ENCODE measurements at regions not wholly inside any gene's neighbourhood (a gene's known extent, or its start where the extent isn't known, plus 50 kb on each side); places are given as distances from the start of the nearest gene placed in this dataset.

DNA sequence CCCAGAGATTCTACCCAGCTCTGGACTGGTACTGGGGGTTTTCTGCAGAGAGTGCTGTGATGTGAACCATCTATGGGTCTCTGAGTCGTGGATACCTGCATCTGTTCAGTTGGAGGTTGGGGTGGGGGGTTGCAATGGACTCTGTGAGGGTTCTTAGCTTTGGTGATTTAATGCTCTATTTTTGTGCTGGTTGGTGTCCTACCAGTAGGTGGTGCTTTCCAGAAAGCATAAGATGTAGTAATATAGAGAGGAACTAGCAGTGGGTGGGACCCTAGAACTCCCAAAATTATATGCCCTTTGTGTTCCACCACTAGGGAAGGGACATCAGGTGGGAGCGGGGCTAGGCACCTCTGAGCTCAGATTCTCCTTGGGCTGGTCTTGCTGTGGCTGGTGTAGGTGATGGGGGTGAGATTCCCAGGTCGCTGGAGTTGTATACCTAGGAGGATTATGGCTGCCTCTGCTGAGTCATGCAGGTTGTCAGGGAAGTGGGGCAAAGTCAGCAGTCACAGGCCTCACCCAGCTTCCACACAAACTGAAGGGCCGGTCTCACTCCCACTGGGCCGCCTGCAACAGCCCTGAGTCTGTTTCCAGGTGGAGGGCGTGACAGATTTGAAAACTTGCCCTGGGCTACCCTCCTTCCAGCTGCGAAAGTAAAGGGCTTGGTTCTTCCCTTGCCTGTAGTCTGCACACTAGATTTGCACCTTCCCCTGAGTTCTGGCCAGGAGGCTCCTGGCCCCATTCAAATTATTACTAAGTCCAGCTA, 573.0 kb upstream of the SLITRK1 start:
- H3K27ac Mint-ChIP-seq = no peak overlapping the region
- no peak for DNase-seq (ENCODE audit: low spot score)
- no peaks in the 10 kb centered on the region for H3K4me1 Mint-ChIP-seq (ENCODE audit: low read depth)
- intact Hi-C loops (cut with micrococcal nuclease) = no loop called here
- peaks cover 19% of the 10 kb centered on the region for H3K9me3 Mint-ChIP-seq
- no peaks in the 10 kb centered on the region for H3K36me3 Mint-ChIP-seq (ENCODE audit: low read depth)
- H3K4me3 Mint-ChIP-seq (ENCODE audit: low read depth) = no peak overlapping the region
- H3K27me3 Mint-ChIP-seq (ENCODE audit: low read depth) = no peaks in the 10 kb centered on the region

DNA sequence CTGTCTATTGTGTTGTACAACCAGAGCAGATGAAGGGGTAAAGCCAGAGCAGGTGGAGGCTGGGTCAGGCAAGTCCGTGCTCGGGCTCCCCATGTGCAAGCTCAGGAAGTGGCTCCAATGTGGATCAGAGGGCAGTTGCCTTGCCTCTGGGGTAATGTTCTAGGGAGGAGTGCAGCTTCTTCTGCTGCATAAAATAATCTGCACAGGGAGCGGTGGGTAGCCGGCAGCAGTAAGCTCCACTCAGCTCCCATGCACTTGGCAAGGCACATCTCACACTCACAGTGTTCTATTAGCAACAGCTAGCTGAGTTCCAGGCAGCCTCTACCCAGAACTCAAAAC, 565.3 kb upstream of the SLITRK1 start:
- Mint-ChIP-seq H3K9me3 (peaks cover 6% of the 10 kb centered on the region), H3K4me3 (ENCODE audit: low read depth) (no peak overlapping the region), H3K4me1 (ENCODE audit: low read depth) (no peaks in the 10 kb centered on the region), H3K27ac (no peak overlapping the region), H3K27me3 (ENCODE audit: low read depth) (no peaks in the 10 kb centered on the region), H3K36me3 (ENCODE audit: low read depth) (no peaks in the 10 kb centered on the region)
- intact Hi-C loops (cut with micrococcal nuclease) = no loop called here
- DNase-seq (ENCODE audit: low spot score) = no peak

DNA sequence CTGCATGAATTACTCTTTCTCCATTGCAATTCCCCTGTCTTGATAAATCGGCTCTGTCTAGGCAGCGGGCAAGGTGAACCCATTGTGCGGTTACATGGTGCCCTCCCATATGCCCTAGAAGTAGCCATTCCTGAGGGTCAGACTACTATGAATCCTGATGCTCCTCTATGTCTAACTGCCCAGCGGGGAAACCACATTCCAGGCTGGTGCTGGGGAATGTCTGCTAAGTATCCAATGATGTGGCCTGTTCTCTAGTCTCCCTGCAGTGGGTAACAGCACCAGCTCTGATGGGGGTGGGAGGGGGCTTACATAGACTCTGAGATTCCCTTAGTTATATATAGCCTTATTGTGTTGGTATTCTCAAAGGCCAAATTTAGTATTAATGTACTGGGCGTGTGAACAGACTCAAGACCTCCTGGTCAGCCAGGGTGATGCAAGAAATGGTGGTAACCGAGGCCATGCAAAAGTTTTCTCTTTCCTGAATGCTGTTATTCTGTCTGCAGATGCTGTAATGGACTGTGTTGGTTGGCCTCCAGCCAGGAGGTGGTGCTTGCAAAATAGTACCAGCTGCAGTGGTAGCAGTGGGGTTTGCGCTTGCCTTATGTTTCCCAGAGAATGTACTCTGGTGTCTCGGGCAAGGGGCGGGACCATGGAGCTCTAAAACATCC, 564.8 kb upstream of the SLITRK1 start:
- H3K9me3 Mint-ChIP-seq = peaks cover under 1% of the 10 kb centered on the region
- DNase-seq (ENCODE audit: low spot score) = no peak
- H3K36me3 Mint-ChIP-seq (ENCODE audit: low read depth) = no peaks in the 10 kb centered on the region
- H3K4me1 Mint-ChIP-seq (ENCODE audit: low read depth) = no peaks in the 10 kb centered on the region
- H3K27ac Mint-ChIP-seq = no peak overlapping the region
- intact Hi-C loops (cut with micrococcal nuclease) = no loop called here
- no peaks in the 10 kb centered on the region for H3K27me3 Mint-ChIP-seq (ENCODE audit: low read depth)
- H3K4me3 Mint-ChIP-seq (ENCODE audit: low read depth) = no peak overlapping the region

DNA sequence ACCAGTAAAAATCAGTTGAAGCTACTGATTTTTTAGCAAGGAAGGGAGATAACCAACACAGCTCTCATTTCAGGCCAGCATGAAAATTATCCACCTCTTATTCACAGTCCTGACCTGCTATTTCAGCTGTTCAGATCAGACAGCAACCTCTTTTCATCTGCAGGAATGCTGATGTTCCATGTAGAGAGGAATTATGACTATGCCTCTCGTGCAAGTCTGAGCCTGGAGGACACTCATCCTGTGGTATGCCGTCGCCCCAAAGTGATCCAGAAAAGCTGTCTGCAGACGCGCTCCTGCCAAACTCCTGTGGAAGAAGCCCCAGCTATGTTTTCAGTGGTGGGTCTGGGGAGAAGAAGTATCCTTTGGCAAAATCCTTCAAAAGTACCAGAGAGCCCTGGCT, 563.5 kb upstream of the SLITRK1 start:
- no peaks in the 10 kb centered on the region for H3K27me3 Mint-ChIP-seq (ENCODE audit: low read depth)
- no peaks in the 10 kb centered on the region for H3K36me3 Mint-ChIP-seq (ENCODE audit: low read depth)
- no peaks in the 10 kb centered on the region for H3K4me1 Mint-ChIP-seq (ENCODE audit: low read depth)
- no peak for DNase-seq (ENCODE audit: low spot score)
- H3K27ac Mint-ChIP-seq = no peak overlapping the region
- H3K4me3 Mint-ChIP-seq (ENCODE audit: low read depth) = no peak overlapping the region
- intact Hi-C loops (cut with micrococcal nuclease) = no loop called here
- no peaks in the 10 kb centered on the region for H3K9me3 Mint-ChIP-seq

DNA sequence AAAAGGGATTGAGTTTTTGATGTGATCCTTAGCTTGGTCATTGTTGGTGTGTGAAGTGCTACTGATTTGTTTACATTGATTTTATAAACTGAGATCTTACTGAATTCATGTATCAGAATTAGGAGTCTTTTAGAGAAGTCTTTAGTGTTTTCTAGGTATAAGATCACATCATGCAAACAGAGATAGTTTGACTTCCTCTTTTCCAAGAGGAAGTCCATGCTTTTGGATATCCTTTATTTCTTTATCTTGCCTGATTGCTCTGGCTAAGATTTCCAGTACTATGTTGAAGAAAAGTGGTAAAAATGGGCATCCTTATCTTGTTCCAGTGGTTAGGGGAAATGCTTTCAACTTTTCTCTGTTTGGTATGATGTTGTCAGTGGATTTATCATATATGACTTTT, 561.2 kb upstream of the SLITRK1 start:
- no peak overlapping the region for H3K4me3 Mint-ChIP-seq (ENCODE audit: low read depth)
- intact Hi-C loops (cut with micrococcal nuclease) = no loop called here
- no peak overlapping the region for H3K27ac Mint-ChIP-seq
- no peaks in the 10 kb centered on the region for H3K4me1 Mint-ChIP-seq (ENCODE audit: low read depth)
- no peaks in the 10 kb centered on the region for H3K9me3 Mint-ChIP-seq
- no peaks in the 10 kb centered on the region for H3K36me3 Mint-ChIP-seq (ENCODE audit: low read depth)
- no peaks in the 10 kb centered on the region for H3K27me3 Mint-ChIP-seq (ENCODE audit: low read depth)
- DNase-seq (ENCODE audit: low spot score) = no peak

DNA sequence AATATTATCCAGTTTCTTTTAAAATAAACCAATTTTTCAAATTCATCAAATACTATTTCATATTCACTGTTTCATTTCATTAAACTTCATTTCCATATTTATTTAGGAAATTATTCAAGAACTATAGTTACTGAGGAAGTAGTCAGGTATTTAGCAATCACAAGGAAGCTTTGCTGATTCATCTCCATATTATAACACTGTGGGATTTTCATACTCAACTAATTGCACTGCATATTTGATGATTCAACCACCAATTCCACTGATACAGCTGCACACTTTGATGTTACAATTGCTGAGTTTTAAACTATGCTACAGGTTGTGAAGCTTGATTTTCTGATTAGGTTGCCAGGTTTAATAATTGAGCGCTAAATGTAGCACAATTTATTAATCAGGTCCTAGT, 556.8 kb upstream of the SLITRK1 start:
- DNase-seq (ENCODE audit: low spot score) = no peak
- Mint-ChIP-seq H3K27ac (no peak overlapping the region), H3K27me3 (ENCODE audit: low read depth) (no peaks in the 10 kb centered on the region), H3K4me3 (ENCODE audit: low read depth) (no peak overlapping the region), H3K4me1 (ENCODE audit: low read depth) (no peaks in the 10 kb centered on the region), H3K36me3 (ENCODE audit: low read depth) (no peaks in the 10 kb centered on the region), H3K9me3 (no peaks in the 10 kb centered on the region)
- intact Hi-C loops (cut with micrococcal nuclease) = no loop called here

DNA sequence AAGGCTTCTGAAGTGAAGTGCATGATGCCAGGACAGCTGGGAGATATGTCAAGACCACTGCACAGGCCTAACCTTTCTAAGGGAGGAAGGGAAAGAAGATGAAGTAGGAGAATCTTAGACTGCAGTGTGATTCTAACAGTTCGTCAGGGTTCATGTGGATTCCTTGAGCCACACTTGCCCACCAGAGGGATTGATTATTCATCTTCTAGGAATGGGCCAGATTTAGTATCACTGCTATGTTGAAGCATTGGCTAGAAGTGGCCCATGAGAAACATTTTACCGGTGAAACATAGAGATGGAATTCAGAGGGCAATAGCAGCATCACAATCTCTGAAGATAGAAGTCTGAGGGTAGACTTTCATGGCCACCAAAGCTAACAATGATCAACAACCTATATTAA, 550.8 kb upstream of the SLITRK1 start:
- intact Hi-C loops (cut with micrococcal nuclease) = no loop called here
- Mint-ChIP-seq H3K9me3 (no peaks in the 10 kb centered on the region), H3K4me1 (ENCODE audit: low read depth) (no peaks in the 10 kb centered on the region), H3K36me3 (ENCODE audit: low read depth) (no peaks in the 10 kb centered on the region), H3K4me3 (ENCODE audit: low read depth) (no peak overlapping the region), H3K27me3 (ENCODE audit: low read depth) (no peaks in the 10 kb centered on the region), H3K27ac (no peak overlapping the region)
- no peak for DNase-seq (ENCODE audit: low spot score)

DNA sequence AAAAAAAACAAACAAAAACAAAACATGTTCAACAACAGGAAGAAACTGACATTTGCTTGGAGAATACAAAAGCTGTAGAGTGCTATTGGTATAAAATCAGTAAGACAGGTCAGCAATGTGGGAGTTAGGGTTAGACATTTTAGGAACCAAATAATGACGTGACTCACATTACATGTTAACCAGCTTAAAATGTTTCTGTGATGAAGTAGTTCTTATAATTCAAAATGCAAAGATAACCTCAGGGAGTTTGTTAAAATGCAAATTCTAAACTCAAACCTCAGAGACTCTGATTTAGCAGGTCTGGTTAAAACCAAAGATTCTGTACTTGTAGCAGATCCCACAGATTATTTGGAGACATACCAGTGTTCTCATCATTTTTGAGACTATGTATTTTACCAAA, 549.4 kb upstream of the SLITRK1 start:
- no peak for DNase-seq (ENCODE audit: low spot score)
- Mint-ChIP-seq H3K36me3 (ENCODE audit: low read depth) (no peaks in the 10 kb centered on the region), H3K27me3 (ENCODE audit: low read depth) (no peaks in the 10 kb centered on the region), H3K4me1 (ENCODE audit: low read depth) (no peaks in the 10 kb centered on the region), H3K27ac (no peak overlapping the region), H3K4me3 (ENCODE audit: low read depth) (no peak overlapping the region), H3K9me3 (peaks cover 6% of the 10 kb centered on the region)
- intact Hi-C loops (cut with micrococcal nuclease) = no loop called here

DNA sequence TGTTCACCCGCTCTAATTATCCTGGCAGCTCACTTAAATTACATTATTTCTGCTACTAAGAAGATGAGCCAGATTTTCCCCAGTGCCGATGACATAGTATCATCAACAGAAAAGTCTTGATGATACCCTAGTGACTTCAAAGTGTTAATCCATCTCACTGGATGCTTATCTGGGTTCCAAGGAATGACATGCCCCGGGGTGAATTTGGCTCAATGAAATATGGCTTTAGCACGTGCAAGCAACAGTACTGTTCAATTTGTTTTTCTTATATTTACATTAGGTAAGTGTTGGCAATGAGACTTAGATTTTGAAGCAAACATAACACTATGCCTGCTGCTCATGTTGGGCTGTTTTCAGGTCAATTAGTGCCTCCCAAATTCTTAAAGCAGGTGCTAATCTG, 548.2 kb upstream of the SLITRK1 start:
- DNase-seq (ENCODE audit: low spot score) = no peak
- Mint-ChIP-seq H3K9me3 (peaks cover 13% of the 10 kb centered on the region), H3K4me1 (ENCODE audit: low read depth) (no peaks in the 10 kb centered on the region), H3K27me3 (ENCODE audit: low read depth) (no peaks in the 10 kb centered on the region), H3K4me3 (ENCODE audit: low read depth) (no peak overlapping the region), H3K27ac (no peak overlapping the region), H3K36me3 (ENCODE audit: low read depth) (no peaks in the 10 kb centered on the region)
- intact Hi-C loops (cut with micrococcal nuclease) = no loop called here

DNA sequence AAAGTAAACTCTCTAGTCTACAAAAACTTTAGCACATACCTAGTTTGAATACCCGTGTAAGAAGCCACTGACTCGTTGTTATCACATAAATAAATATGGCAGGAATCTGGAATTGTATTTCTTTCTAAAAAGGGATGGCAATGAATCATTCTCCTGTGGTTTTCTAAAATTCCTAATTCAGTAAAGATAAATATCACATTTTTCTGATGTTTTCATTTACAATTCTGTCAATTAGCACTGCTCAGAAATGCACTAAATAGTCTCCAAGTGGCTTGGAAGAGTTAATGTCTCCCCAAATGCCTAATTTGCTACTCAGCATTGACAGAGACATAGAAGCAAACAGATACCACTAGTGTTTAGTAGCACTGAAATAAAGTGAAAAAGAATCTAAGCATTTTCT, 547.7 kb upstream of the SLITRK1 start:
- no peak overlapping the region for H3K4me3 Mint-ChIP-seq (ENCODE audit: low read depth)
- H3K36me3 Mint-ChIP-seq (ENCODE audit: low read depth) = no peaks in the 10 kb centered on the region
- H3K4me1 Mint-ChIP-seq (ENCODE audit: low read depth) = no peaks in the 10 kb centered on the region
- H3K27ac Mint-ChIP-seq = no peak overlapping the region
- intact Hi-C loops (cut with micrococcal nuclease) = no loop called here
- H3K27me3 Mint-ChIP-seq (ENCODE audit: low read depth) = no peaks in the 10 kb centered on the region
- no peak for DNase-seq (ENCODE audit: low spot score)
- peaks cover 13% of the 10 kb centered on the region for H3K9me3 Mint-ChIP-seq

DNA sequence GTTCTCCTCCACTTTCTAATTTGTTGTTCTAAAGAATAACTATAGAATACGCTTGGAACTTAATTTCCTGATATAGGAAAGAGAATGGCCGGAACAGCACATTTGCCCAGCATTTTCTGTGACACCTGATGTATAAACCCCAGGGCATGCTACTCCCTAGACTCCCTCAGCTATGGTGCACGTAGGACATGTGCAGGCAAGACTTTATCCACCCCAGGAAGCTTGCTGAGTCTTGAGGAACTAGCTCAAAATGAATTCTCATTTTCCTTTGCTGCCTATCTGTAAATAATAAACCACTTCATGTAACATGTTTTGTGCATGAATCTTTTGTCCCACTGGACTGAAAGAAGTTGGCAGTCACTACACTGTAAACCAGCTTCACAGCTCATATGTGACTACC, 535.8 kb upstream of the SLITRK1 start:
- Mint-ChIP-seq H3K27ac (no peak overlapping the region), H3K4me3 (ENCODE audit: low read depth) (no peak overlapping the region), H3K27me3 (ENCODE audit: low read depth) (no peaks in the 10 kb centered on the region), H3K9me3 (peaks cover 24% of the 10 kb centered on the region), H3K36me3 (ENCODE audit: low read depth) (no peaks in the 10 kb centered on the region), H3K4me1 (ENCODE audit: low read depth) (no peaks in the 10 kb centered on the region)
- no peak for DNase-seq (ENCODE audit: low spot score)
- intact Hi-C loops (cut with micrococcal nuclease) = no loop called here

DNA sequence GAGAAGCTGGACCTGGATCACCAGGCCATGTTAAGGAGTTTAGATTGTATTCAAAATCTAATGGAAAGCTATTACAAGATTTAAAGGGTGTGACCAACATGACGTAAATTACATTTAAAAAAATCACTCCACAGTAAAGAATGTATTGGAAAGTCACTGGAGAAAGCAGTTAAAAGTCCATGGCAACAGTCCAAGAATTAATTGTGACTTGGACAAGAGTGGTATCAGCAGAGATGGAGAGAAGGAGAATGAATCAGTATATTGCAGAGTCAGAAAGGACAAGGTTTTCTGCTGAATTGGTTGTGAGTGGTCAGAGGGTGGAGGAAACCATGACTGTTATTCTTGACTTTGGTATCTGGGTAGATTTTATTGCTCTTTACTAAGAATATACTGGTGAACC, 535.1 kb upstream of the SLITRK1 start:
- H3K9me3 Mint-ChIP-seq = peaks cover 24% of the 10 kb centered on the region

DNA sequence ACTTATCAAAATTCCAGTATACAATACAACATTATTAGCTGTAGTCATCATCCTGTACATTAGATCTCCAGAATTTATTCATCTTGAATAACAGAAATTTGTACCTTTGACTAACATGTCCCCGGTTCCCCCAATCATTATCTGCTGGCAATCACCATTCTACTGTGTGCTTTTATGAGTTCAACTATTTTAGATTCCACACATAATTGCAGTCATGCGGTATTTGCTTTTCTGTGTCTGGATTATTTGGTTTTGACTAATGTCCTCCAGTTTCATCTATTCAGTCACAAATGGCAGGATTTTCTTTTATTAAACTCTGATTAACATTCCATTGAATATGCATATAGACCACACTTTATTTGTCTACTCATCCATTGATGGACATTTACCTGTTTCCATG, 530.7 kb upstream of the SLITRK1 start:
- Mint-ChIP-seq H3K36me3 (ENCODE audit: low read depth) (no peaks in the 10 kb centered on the region), H3K4me1 (ENCODE audit: low read depth) (no peaks in the 10 kb centered on the region), H3K4me3 (ENCODE audit: low read depth) (no peak overlapping the region), H3K27ac (no peak overlapping the region), H3K27me3 (ENCODE audit: low read depth) (no peaks in the 10 kb centered on the region), H3K9me3 (peaks cover 14% of the 10 kb centered on the region)
- intact Hi-C loops (cut with micrococcal nuclease) = no loop called here
- no peak for DNase-seq (ENCODE audit: low spot score)

More for the DNA sequence above, 535.1 kb upstream of the SLITRK1 start:
- no peak overlapping the region for H3K27ac Mint-ChIP-seq
- H3K27me3 Mint-ChIP-seq (ENCODE audit: low read depth) = no peaks in the 10 kb centered on the region
- no peak overlapping the region for H3K4me3 Mint-ChIP-seq (ENCODE audit: low read depth)
- DNase-seq (ENCODE audit: low spot score) = no peak
- H3K4me1 Mint-ChIP-seq (ENCODE audit: low read depth) = no peaks in the 10 kb centered on the region
- H3K36me3 Mint-ChIP-seq (ENCODE audit: low read depth) = no peaks in the 10 kb centered on the region
- intact Hi-C loops (cut with micrococcal nuclease) = no loop called here

Measured in activated T-helper 2 cell treated with anti-CD3 and anti-CD28 coated beads, Interferon-gamma antibody, Interleukin-2, Interleukin-4, amounts not matched to agents 10 μg/mL and 5 μg/mL and 100 μg/mL, durations not matched to agents 14 hours and 24 hours and 36 hours (primary cell).